ENCODE measurements at regions not wholly inside any gene's neighbourhood (a gene's known extent, or its start where the extent isn't known, plus 50 kb on each side); places are given as distances from the start of the nearest gene placed in this dataset.
A peak's percentile ranks its signal among the peaks of the same experiment; 100 is the strongest.

- ATAC-seq (no peak), DNase-seq (no peak)
Observed at GRCh38 chr2:16900405-16901025, 234.9 kb upstream of the CYRIA start.

DNA sequence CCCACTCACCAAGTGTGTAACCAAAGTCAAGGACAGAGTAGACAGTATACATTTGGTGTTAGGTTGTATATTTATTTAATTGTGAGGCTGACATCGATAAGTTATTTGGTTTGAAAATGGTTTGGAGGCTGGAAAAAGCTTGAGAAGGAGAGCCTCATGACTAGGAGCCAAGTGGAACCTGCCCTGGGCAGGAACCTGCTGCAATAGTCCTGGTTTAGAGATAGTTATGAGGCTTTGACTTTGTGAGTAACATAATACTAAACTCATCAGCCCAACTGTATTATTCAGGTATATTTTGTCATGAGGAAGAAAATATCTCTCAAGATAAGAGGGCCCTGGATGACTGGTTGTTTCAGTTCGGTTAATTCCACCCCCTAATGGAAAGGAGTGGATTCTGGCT lies 234.3 kb upstream of the CYRIA start:
- ATAC-seq (no peak), DNase-seq (no peak)
- intact Hi-C loops (cut with micrococcal nuclease), result no loop called here

More at GRCh38 chr2:16900405-16901025, 234.9 kb upstream of the CYRIA start:
- intact Hi-C loops (cut with micrococcal nuclease), result no loop called here

DNA sequence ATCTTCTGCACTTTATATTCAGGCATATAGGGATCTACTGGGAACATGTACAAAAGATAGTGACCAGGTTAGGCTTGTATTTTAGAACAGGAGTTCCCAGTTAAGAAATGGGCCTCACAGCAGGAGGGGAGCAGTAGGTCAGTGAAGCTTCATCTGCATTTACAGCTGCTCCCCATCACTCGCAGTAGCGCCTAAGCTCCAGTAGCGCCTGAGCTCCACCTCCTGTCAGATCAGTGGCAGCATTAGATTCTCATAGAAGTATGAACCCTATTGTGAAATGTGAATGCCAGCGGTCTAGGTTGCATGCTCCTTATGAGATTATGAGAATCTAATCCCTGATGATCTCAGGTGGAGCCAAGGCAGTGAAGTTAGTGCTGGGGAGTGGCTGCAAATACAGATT lies 224.4 kb upstream of the CYRIA start:
- ATAC-seq (no peak), DNase-seq (no peak)
- intact Hi-C loops (cut with micrococcal nuclease), result no loop called here

DNA sequence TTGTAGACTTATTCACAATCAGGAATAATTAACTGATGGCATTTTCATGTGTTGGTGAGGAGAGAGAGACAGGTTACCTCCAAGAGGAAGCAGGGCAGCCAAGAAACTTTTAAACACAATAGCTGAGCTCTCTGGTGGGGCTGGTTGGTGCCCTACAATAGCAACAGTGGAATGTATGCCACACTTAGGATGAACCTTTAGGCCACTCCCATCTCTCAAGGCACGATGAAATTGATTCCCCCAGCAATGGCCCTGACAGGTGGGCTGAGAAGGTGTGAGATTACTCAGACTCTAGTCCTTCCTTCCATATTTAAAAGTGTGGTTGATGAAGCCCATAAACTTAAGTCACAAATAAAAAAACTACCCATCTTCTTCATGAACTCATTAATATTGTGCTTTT lies 219.4 kb upstream of the CYRIA start:
- intact Hi-C loops (cut with micrococcal nuclease), result no loop called here
- DNase-seq, result no peak
- ATAC-seq, result no peak

DNA sequence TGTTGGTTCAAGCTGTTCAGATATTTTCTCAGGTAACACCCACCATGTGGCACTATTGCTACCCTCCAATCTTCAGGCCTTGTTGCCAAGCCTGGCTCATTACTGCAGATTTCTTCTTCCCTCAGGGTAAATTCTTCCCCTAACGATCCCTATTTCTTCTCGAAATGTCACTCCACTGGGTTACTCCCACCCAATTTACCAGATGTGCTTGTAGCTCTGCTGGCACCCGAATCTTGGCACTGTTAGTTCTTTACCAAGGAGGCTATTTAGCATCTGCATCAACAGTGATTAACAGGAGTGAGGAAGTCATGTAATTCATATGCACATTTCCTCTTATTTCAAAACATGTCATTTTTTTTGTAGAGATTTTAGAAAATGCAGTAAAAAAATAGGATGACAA lies 217.1 kb upstream of the CYRIA start:
- intact Hi-C loops (cut with micrococcal nuclease), result no loop called here
- no peak for ATAC-seq
- DNase-seq, result no peak

- ATAC-seq (no peak), DNase-seq (no peak)
- intact Hi-C loops (cut with micrococcal nuclease), result no loop called here
Observed at GRCh38 chr2:16881122-16881521, 215.5 kb upstream of the CYRIA start.

DNA sequence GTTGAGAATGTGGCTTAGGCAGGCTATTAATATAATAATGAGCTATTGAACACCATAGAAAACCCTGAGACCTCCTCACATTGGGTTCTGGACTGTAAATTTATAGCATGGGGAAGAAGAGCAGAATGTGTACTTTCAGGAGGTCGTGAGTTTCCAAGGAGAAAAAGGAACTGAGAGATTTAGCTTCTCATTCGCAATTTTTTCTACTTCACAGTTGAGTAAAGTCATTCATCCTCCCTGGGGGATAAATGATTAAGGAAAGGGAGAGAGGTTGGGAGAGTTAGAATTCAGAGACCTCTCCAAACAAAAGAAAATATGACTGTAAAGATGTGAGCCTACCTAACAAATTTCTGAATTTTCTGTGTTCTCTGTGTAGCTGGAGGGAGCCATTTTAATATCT lies 205.8 kb upstream of the CYRIA start:
- intact Hi-C loops (cut with micrococcal nuclease), result no loop called here
- no peak for ATAC-seq
- no peak for DNase-seq

DNA sequence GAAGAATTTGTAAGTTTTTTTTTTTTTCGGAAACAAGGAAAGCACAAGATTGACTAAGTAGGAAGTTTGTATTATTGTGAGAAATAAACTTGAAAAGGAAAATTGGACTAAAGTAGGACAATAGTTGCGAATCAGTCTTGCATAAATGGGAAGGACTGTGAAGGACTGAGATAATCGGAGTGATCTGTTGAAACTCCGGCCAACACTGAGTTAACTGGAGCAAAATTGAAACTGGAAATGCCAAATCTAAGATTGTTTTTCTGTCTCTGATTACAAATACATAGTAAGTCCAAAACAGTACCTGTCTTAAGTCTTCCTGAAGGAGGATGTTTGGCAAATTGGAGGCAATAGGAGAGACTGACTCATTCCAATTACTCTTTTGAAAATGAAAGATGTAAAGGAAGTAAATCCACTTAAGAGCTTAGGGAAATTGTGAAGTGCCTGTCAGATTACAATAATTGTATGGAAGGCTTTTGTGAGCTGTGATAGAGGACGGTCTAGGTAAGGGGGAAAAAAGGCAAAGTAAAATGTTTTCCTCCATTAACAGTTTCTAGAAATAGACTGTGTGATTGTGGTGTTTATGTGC lies 204.9 kb upstream of the CYRIA start:
- DNase-seq, result no peak
- intact Hi-C loops (cut with micrococcal nuclease), result no loop called here

GRCh38 chr2:16869711-16870110 lies 204.1 kb upstream of the CYRIA start:
- DNase-seq, result no peak
- no peak for ATAC-seq
- intact Hi-C loops (cut with micrococcal nuclease), result no loop called here

More for the DNA sequence above, 204.9 kb upstream of the CYRIA start:
- ATAC-seq, result no peak

DNA sequence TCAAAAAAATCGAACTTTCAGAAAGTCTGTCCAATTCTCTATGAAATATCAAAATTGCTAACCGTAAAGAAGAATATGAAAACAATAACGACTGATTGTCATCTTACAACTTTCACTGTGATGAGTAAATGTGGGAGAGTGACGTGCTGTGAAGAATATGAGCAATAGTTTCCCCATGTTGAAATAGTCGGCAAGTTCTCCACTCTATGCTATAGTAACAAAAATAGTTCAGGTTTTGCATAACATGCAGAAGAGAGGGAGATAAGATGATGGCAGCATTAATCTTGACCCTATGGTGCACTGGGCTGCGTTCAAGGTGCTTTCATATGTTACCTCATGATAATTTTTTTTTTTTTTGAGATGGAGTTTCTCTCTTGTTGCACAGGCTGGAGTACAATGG lies 196.8 kb upstream of the CYRIA start:
- ATAC-seq, result no peak
- DNase-seq, result no peak
- intact Hi-C loops (cut with micrococcal nuclease), result no loop called here

DNA sequence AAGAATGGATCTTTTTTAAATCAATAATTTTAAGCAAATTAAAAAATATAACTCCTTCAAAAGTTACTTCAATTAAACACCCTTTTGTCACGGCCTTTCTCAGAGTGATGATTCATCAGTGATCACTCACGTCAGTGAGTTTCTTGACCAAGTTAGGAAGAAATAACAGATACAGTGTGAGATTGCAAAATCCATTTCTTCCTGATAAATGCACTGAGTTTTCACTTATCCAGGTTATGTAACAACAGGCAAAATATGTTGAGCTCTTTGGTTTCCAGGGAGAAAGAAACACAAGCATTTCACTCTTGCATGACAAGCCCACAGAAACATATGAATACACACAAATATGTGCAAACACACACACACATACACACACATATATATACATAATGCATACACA lies 195.9 kb upstream of the CYRIA start:
- DNase-seq, result no peak
- peak; percentile 23 for ATAC-seq
- intact Hi-C loops (cut with micrococcal nuclease), result no loop called here

DNA sequence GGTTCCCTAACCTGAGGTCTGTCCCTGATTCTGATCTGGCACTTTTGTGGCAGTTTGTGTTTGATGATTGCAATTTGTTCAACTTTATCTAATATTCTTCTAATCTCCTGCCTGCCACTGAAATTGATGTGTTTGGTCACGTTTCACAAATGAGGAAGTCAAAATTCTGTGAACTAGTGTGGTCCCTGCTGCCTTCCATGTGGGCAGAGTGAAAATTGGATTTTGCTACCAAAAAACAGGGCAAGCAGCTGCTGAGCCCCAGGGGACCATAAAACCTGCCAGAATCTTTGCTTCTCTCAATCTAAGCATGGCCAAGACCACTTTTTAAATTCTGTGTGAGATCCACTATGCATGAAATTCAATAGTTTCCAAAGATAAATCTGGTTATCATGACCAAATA lies 195.5 kb upstream of the CYRIA start:
- intact Hi-C loops (cut with micrococcal nuclease), result no loop called here
- no peak for ATAC-seq
- DNase-seq, result no peak

DNA sequence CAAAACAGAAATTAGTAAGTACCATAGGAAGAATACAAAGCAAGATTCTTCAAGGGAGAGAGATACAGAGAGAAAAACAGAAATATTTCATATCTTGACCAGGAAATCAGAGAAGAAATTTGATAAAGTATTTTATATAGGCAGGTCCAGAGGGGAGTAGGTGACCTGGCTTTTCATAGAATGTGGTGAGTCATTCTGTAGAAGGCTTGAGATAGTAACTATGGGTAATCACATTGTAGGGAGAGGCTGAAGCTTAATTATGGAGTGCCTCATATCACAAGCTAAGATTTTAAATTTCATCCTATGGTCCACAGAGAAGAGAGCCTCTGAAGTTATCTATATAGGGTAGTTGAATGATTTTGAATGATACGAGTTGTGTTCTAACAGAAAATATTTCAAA lies 195.0 kb upstream of the CYRIA start:
- ATAC-seq, result no peak
- intact Hi-C loops (cut with micrococcal nuclease), result no loop called here
- DNase-seq, result no peak

DNA sequence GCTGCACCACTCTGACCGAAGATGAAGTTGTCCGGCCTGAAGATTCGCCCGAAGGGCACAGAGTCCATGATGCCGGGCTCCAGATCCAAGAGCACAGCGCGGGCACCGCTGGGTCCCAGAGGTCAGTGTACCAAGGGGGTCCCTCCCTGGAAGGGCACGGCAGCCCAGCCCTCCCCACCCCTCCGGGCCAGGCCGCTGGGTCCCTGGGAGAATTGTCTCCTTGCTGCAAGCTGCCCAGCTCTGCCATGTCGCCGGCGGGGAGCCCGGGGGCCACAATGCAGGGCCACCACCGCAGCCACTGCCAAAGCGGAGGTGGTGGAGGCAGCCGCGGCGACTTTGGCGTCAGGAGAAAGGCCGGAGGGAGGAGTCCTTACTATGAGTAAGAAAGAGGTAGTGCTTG lies 189.5 kb upstream of the CYRIA start:
- intact Hi-C loops (cut with micrococcal nuclease), result no loop called here
- no peak for ATAC-seq
- peak; percentile 23 for DNase-seq

GRCh38 chr2:16853088-16853487 lies 187.5 kb upstream of the CYRIA start:
- no peak for ATAC-seq
- intact Hi-C loops (cut with micrococcal nuclease), result no loop called here

GRCh38 chr2:16852651-16853050 lies 187.0 kb upstream of the CYRIA start:
- intact Hi-C loops (cut with micrococcal nuclease), result no loop called here

More at GRCh38 chr2:16853088-16853487, 187.5 kb upstream of the CYRIA start:
- no peak for DNase-seq

GRCh38 chr2:16851126-16851525 lies 185.5 kb upstream of the CYRIA start:
- ATAC-seq, result no peak
- DNase-seq, result no peak
- intact Hi-C loops (cut with micrococcal nuclease), result no loop called here

More at GRCh38 chr2:16852651-16853050, 187.0 kb upstream of the CYRIA start:
- ATAC-seq, result no peak
- no peak for DNase-seq

- DNase-seq (no peak), ATAC-seq (no peak)
- intact Hi-C loops (cut with micrococcal nuclease), result no loop called here
Observed at GRCh38 chr2:16840496-16841172, 175.0 kb upstream of the CYRIA start.

GRCh38 chr2:16832910-16833309 lies 167.3 kb upstream of the CYRIA start:
- intact Hi-C loops (cut with micrococcal nuclease), result no loop called here
- ATAC-seq, result no peak
- no peak for DNase-seq

DNA sequence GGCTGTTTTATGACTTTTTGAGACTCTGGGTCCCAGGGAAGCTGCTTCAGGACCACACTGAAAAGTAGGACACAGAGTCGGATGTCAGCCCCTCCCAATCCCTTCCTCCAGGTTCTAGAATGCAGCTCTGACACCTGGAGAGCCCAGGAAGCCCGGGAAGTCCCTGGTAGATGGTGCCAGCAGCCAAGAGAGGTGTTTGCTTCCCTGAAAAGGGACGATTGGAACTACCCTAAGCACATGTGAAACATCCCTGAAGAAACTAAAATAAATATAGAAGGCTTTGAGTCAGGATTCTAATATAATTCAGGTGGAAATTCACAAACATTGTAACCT lies 163.2 kb upstream of the CYRIA start:
- intact Hi-C loops (cut with micrococcal nuclease), result no loop called here
- DNase-seq (no peak), ATAC-seq (no peak)

All from left ventricle myocardium superior (tissue), 1 donor.